ENCODE measurements at regions not wholly inside any gene's neighbourhood (a gene's known extent, or its start where the extent isn't known, plus 50 kb on each side); places are given as distances from the start of the nearest gene placed in this dataset.

DNA sequence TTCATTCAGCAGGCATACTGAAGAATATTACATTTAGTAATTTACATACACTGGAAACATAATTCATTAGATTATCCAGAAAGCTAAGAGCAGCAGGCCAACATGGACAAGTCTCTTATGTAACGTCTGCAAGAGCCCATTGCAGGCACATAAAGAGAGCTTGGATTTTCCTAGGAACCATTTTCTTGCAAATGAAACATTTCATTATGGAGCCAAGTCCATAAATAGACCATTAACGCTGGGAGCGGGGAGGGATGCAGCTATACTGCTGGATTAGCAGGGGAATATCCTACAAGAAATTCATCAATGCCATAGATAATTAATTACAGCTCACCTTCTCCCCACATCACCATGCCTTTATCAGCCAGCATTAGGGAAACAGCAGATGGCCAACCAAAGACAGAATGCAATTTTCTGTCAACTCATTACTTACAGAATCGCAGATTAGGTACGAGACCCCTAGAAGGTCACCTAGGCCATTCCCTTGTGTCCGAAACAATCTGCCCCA, 170.4 kb downstream of the C1D start:
- no peak for DNase-seq (ENCODE audit: low read depth)
- Histone ChIP-seq H3K36me3 (ENCODE audit: control insufficient read depth, insufficient read depth, low read length) (no peaks in the 10 kb centered on the region), H3K27me3 (ENCODE audit: control insufficient read depth, insufficient read depth, low read length) (no peaks in the 10 kb centered on the region), H3K4me3 (ENCODE audit: low read depth, low read length) (no peak overlapping the region)
- TF ChIP-seq, protein P1, sequence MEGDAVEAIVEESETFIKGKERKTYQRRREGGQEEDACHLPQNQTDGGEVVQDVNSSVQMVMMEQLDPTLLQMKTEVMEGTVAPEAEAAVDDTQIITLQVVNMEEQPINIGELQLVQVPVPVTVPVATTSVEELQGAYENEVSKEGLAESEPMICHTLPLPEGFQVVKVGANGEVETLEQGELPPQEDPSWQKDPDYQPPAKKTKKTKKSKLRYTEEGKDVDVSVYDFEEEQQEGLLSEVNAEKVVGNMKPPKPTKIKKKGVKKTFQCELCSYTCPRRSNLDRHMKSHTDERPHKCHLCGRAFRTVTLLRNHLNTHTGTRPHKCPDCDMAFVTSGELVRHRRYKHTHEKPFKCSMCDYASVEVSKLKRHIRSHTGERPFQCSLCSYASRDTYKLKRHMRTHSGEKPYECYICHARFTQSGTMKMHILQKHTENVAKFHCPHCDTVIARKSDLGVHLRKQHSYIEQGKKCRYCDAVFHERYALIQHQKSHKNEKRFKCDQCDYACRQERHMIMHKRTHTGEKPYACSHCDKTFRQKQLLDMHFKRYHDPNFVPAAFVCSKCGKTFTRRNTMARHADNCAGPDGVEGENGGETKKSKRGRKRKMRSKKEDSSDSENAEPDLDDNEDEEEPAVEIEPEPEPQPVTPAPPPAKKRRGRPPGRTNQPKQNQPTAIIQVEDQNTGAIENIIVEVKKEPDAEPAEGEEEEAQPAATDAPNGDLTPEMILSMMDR (IDR thresholded peaks at IDR 0.05; ENCODE audit: insufficient read depth, low read length, poor library complexity, severe bottlenecking): no peak

DNA sequence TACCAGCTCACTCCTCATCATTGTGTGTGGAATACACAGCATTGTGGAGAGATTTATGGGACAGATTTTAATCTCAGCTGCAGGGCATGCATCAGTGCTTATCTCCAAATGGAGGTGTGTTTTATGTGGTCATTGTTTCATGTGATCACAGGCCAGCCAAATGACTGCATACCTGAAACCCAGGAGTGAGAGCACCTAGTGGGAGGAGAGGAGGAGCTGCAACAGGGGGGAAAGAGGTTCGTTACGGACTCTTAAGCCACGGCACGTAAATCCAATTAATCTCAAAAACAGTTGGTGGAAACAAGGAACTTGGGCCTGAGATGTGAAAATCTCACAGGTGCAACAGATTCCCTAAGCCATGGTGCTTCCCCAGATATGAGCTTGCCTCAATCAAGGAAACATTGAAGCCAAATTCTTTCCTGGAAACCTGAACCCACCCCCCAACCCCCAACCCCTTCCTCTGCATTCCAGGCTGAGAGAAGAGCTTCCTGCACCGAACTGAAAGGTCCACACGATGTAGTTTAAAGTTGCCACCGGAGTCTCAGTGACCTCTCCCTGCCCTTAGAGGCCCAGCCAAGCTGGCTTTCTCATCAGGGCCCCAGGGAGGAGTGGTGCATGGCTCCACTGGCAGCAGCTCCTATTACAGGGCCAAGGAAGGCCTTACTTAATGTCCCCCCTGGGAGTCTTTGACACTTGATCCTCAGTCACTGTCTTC, 167.4 kb downstream of the C1D start:
- no peak for DNase-seq (ENCODE audit: low read depth)

DNA sequence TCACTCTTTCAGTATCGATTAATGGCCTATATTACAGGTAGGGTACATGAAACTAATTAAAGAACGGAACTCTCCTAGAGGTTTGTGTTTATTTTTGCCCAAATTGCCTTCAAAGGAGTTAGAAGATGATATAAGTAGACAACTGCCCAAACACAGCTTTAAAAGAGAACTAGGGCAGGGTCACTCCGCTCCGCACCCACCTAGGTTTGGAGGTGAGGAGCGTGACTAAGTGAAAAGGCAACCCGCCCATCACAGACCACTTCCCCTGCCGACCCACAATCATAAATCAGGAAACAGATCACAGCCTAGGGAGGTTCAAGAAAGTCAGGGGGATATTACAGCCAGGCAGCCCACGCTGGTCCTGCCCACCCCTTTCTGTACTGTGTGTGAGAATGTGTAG, 166.7 kb downstream of the C1D start:
- TF ChIP-seq, protein P1 (IDR thresholded peaks at IDR 0.05; ENCODE audit: insufficient read depth, low read length, poor library complexity, severe bottlenecking): no peak
- Histone ChIP-seq H3K27me3 (ENCODE audit: control insufficient read depth, insufficient read depth, low read length) (no peaks in the 10 kb centered on the region), H3K4me3 (ENCODE audit: low read depth, low read length) (no peak overlapping the region), H3K36me3 (ENCODE audit: control insufficient read depth, insufficient read depth, low read length) (no peaks in the 10 kb centered on the region)
- DNase-seq (ENCODE audit: low read depth): no peak

More for the DNA sequence above, 167.4 kb downstream of the C1D start:
- no peak overlapping the region for H3K4me3 ChIP-seq (ENCODE audit: low read depth, low read length)
- TF ChIP-seq, protein P1 (IDR thresholded peaks at IDR 0.05; ENCODE audit: insufficient read depth, low read length, poor library complexity, severe bottlenecking): no peak
- no peaks in the 10 kb centered on the region for H3K27me3 ChIP-seq (ENCODE audit: control insufficient read depth, insufficient read depth, low read length)
- H3K36me3 ChIP-seq (ENCODE audit: control insufficient read depth, insufficient read depth, low read length): no peaks in the 10 kb centered on the region

DNA sequence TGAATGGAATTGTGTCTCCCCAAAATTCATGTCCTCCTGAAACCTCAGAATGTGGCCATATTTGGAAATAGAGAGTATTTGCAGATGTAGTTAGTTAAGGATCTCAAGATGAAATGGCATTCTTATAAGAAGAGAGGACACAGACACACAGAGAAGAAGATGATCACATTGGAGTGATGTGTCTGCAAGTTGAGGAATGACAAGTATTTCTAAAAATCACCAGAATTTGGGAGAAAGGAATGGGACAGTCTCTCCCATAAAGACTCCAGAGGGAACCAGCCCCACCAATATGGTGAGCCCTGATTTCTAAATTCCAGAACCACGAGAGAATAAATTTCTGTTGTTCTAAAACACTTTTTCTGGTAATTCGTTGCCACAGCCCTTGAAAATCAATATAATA, 166.3 kb downstream of the C1D start:
- Histone ChIP-seq H3K27me3 (ENCODE audit: control insufficient read depth, insufficient read depth, low read length) (no peaks in the 10 kb centered on the region), H3K36me3 (ENCODE audit: control insufficient read depth, insufficient read depth, low read length) (no peaks in the 10 kb centered on the region), H3K4me3 (ENCODE audit: low read depth, low read length) (no peak overlapping the region)
- TF ChIP-seq, protein P1 (IDR thresholded peaks at IDR 0.05; ENCODE audit: insufficient read depth, low read length, poor library complexity, severe bottlenecking): no peak
- DNase-seq (ENCODE audit: low read depth): no peak

DNA sequence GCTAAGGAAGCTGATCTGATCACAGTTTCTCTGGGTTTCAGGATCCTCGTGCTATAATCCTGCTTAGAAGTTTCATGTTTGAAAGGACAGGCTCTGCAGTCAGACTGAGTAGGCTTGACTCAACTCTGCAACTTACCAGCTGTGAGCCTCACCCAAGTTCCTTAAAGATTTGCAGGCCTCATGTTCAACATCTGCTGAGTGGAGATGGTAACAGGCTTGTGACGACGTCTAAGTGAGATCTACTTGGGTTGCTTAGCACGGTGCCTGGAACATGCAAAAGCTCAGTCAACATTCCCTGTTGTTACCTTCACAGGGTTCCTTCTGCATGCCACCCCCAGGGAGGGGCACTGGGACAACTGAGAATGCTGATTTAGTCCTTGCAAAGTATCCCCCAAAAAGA, 164.2 kb downstream of the C1D start:
- Histone ChIP-seq H3K27me3 (ENCODE audit: control insufficient read depth, insufficient read depth, low read length) (no peaks in the 10 kb centered on the region), H3K4me3 (ENCODE audit: low read depth, low read length) (no peak overlapping the region), H3K36me3 (ENCODE audit: control insufficient read depth, insufficient read depth, low read length) (no peaks in the 10 kb centered on the region)
- TF ChIP-seq, protein P1 (IDR thresholded peaks at IDR 0.05; ENCODE audit: insufficient read depth, low read length, poor library complexity, severe bottlenecking): no peak
- no peak for DNase-seq (ENCODE audit: low read depth)

DNA sequence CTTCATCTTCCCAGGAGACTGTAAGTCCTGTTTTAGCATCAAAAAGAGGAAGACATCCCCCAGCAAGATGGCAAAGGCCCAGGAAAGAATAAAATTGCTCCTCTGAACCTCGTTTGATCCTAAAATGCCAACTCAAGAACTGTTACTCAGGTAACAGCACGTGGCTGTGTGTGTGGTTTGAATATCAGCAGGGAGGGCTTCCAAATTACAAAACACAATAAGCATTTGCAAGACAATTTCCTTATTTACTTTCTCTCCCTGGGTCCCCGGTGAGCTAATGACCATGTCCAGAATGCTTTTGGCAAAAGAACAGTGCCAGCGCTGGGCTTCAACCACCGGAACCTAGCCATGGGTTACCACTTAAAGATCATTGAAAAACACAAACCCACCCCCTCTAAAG, 163.6 kb downstream of the C1D start:
- no peaks in the 10 kb centered on the region for H3K27me3 ChIP-seq (ENCODE audit: control insufficient read depth, insufficient read depth, low read length)
- no peak overlapping the region for H3K4me3 ChIP-seq (ENCODE audit: low read depth, low read length)
- TF ChIP-seq, protein P1 (IDR thresholded peaks at IDR 0.05; ENCODE audit: insufficient read depth, low read length, poor library complexity, severe bottlenecking): no peak
- H3K36me3 ChIP-seq (ENCODE audit: control insufficient read depth, insufficient read depth, low read length): no peaks in the 10 kb centered on the region
- no peak for DNase-seq (ENCODE audit: low read depth)
